Stomach (tissue), 8 donors: ENCODE measurements at regions not wholly inside any gene's neighbourhood (a gene's known extent, or its start where the extent isn't known, plus 50 kb on each side); places are given as distances from the start of the nearest gene placed in this dataset.

ENCODE experiments used
- DNase-seq, 2 donors: peaks; one replicate each; pipeline versions ENCODE4 v3.0.0 to v3.0.0-alpha.2; 2013 to 2019
- H3K27ac ChIP-seq, 5 donors: fragments of 200-600 bp in 4 of 5; sonication (generic) in 4 of 5; one replicate each; pipeline ENCODE4 v1.5.1; 2013 to 2019; ENCODE audit warnings: mild to moderate bottlenecking in 1 of 5, moderate library complexity in 1 of 5
- H3K27me3 ChIP-seq, 3 donors: fragments of 200-600 bp; sonication (generic); one replicate each; pipeline ENCODE4 v1.5.1; 2017 to 2019; ENCODE audit warnings: mixed run types in 1 of 3
- H3K36me3 ChIP-seq, 4 donors: fragments of 200-600 bp; sonication (generic); 1 replicate in 3 of 4; 2 replicates in 1 of 4; pipeline ENCODE4 v1.5.1; 2016 to 2019
- H3K4me1 ChIP-seq, 4 donors: fragments of 200-600 bp; sonication (generic); one replicate each; pipeline ENCODE4 v1.5.1; 2016 to 2019
- H3K4me3 ChIP-seq, 4 donors: fragments of 200-600 bp; sonication (generic) in 3 of 4; one replicate each; pipeline ENCODE4 v1.5.1; 2016 to 2019; ENCODE audit warnings: mild to moderate bottlenecking in 1 of 4
- H3K9me3 ChIP-seq, 4 donors: fragments of 200-600 bp; sonication (generic); one replicate each; pipeline ENCODE4 v1.5.1; 2016 to 2019
- CTCF ChIP-seq, 7 experiments: fragments of 450-650 bp in 4 of 7; fragments of 200-600 bp in 3 of 7; sonication (generic) in 3 of 7; IDR thresholded peaks; one replicate each; pipeline ENCODE4 v1.5.1; 2016 to 2019; ENCODE audit warnings: antibody characterized with exemption in 7 of 7, control low read depth in 2 of 7, mild to moderate bottlenecking in 1 of 7
- EP300 ChIP-seq: sonication (generic); formaldehyde crosslinking; IDR thresholded peaks from one replicate; pipeline ENCODE4 v1.6.1; 2017; ENCODE audit warnings: antibody characterized with exemption
- POLR2A ChIP-seq, 4 donors: fragments of 450-650 bp; IDR thresholded peaks; one replicate each; pipeline ENCODE4 v1.6.1; 2016; ENCODE audit warnings: antibody characterized with exemption in 4 of 4, control low read depth in 2 of 4, mild to moderate bottlenecking in 1 of 4, moderate library complexity in 1 of 4
- POLR2AphosphoS5 ChIP-seq, 3 donors: sonication (generic); formaldehyde crosslinking; IDR thresholded peaks; one replicate each; pipeline ENCODE4 v1.6.1; 2016; ENCODE audit warnings: antibody characterized with exemption in 3 of 3
- WGBS, 5 donors: extraction: QIAGEN DNeasy Blood & Tissue Kit in 3 of 5; methylation state at CpG; one replicate each; pipeline versions ENCODE4 v1.1.5 to v1.1.7; 2013 to 2018; 5-methylcytosine and 5-hydroxymethylcytosine counted together
- intact Hi-C: fragments of 100-400 bp; cut with DNase I; formaldehyde crosslinking; loops from one replicate; pipeline ENCODE4 v1.15.1; 2023; ENCODE audit warnings: low total_unique reads
- donor health status: healthy with polysubstance abuse.
- donor health status: Bipolar disorder and iron deficiency.
- donor health status: healthy.

- Histone ChIP-seq H3K4me3 (no peak overlapping the region), H3K4me1 (no peaks in the 10 kb centered on the region), H3K27ac (no peak overlapping the region), H3K36me3 (no peaks in the 10 kb centered on the region), H3K9me3 (peaks cover 0 to 4% (median 0%) of the 10 kb centered on the region in 4 donors), H3K27me3 (no peaks in the 10 kb centered on the region)
- intact Hi-C loops = no loop called here
- 83 to 91% (median 87%) methylated on average over 1 of the region's 1 CpG for WGBS, 5 donors
- TF ChIP-seq POLR2AphosphoS5 (IDR thresholded peaks at IDR 0.05) (no peak), CTCF (IDR thresholded peaks at IDR 0.05) (no peak)
- DNase-seq = no peak
These were observed 180.9 kb upstream of the DEPDC1 start for GRCh38 chr1:68677684-68678351.

- DNase-seq = no peak
- Histone ChIP-seq H3K4me3 (no peak overlapping the region), H3K9me3 (no peaks in the 10 kb centered on the region), H3K4me1 (no peaks in the 10 kb centered on the region), H3K36me3 (no peaks in the 10 kb centered on the region), H3K27ac (no peak overlapping the region), H3K27me3 (no peaks in the 10 kb centered on the region)
- intact Hi-C loops = no loop called here
- WGBS, 5 donors = 50 to 66% (median 56%) methylated on average over 3 of the region's 3 CpGs
- TF ChIP-seq POLR2AphosphoS5 (IDR thresholded peaks at IDR 0.05) (no peak), POLR2A (IDR thresholded peaks at IDR 0.05) (no peak), CTCF (IDR thresholded peaks at IDR 0.05) (no peak), EP300 (no peak)
These were observed 199.3 kb upstream of the DEPDC1 start for GRCh38 chr1:68696221-68696620.

GRCh38 chr1:68703921-68704354 is 207.1 kb upstream of the DEPDC1 start:
- TF ChIP-seq POLR2AphosphoS5 (IDR thresholded peaks at IDR 0.05) (no peak), POLR2A (IDR thresholded peaks at IDR 0.05) (no peak), CTCF (IDR thresholded peaks at IDR 0.05) (no peak), EP300 (no peak)
- intact Hi-C loops = no loop called here
- no peaks in the 10 kb centered on the region for H3K4me1 ChIP-seq
- DNase-seq = no peak
- H3K27ac ChIP-seq = no peak overlapping the region
- H3K27me3 ChIP-seq = no peaks in the 10 kb centered on the region
- H3K36me3 ChIP-seq = no peaks in the 10 kb centered on the region
- peaks cover 0 to 6% (median 2%) of the 10 kb centered on the region in 4 donors for H3K9me3 ChIP-seq
- 24 to 55% (median 39%) methylated on average over 2 of the region's 2 CpGs for WGBS, 5 donors
- no peak overlapping the region for H3K4me3 ChIP-seq

- DNase-seq = peak in 1 of 2 donors; percentile 23
- Histone ChIP-seq H3K27ac (no peak overlapping the region), H3K36me3 (no peaks in the 10 kb centered on the region), H3K4me1 (no peaks in the 10 kb centered on the region), H3K9me3 (peaks cover 5 to 16% (median 11%) of the 10 kb centered on the region in 4 donors), H3K4me3 (no peak overlapping the region), H3K27me3 (no peaks in the 10 kb centered on the region)
- intact Hi-C loops = no loop called here
- no peak for TF ChIP-seq CTCF (IDR thresholded peaks at IDR 0.05)
- no peak for TF ChIP-seq POLR2AphosphoS5 (IDR thresholded peaks at IDR 0.05)
- no peak for TF ChIP-seq EP300
- no peak for TF ChIP-seq POLR2A (IDR thresholded peaks at IDR 0.05)
- WGBS, 5 donors = 43 to 66% (median 61%) methylated on average over 2 of the region's 2 CpGs
These were observed 208.0 kb upstream of the DEPDC1 start for GRCh38 chr1:68704800-68705443.
